ENCODE measurements at regions not wholly inside any gene's neighbourhood (a gene's known extent, or its start where the extent isn't known, plus 50 kb on each side); places are given as distances from the start of the nearest gene placed in this dataset.

DNA sequence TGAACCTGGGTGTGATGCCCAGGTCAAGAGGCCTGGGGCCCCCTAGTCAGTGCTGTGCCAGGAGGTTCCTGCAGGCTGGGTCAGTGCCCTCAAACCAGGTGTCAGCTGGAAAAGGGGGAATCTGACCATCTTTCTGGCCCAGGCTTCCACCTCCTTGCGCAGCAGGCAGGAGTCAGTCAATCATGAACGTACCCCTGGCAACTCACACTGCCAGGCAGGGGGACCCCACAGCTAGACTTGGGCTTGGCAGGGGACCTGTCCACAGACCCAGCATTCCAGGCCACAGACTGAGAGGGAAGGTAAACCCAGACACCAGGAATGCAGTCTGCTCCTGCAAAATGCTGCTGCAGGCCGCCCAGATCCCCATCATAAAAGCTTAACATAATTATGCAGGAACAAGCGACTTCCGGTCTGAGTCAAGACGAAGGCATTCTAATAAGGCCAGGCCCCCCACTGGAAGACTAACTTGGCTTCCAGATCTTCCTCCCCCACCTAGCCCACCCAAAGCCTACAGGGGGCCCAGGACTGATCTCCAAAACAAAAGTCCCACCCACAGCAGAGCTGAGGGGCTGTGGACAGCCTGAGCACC lies 156.3 kb downstream of the BCOR start:
- DNase-seq = no peak

DNA sequence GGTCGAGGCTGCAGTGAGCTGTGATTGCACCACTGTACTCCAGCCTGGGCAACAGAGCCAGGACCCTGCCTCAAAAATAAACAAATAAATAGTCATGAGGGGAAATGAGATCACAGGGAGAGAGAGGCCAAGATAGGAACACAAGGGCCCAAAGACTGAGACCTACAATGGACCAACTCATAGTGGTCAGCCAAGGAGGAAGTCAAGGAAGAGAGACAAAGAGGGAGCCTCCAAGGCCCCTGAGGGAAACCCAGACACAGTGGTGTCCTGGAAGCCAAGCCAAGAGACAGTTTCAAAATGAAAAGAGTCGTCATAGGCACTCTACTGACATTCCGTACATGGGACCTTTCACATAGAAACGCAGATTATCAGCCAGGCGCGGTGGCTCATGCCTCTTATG lies 153.3 kb downstream of the BCOR start:
- no peak for DNase-seq

DNA sequence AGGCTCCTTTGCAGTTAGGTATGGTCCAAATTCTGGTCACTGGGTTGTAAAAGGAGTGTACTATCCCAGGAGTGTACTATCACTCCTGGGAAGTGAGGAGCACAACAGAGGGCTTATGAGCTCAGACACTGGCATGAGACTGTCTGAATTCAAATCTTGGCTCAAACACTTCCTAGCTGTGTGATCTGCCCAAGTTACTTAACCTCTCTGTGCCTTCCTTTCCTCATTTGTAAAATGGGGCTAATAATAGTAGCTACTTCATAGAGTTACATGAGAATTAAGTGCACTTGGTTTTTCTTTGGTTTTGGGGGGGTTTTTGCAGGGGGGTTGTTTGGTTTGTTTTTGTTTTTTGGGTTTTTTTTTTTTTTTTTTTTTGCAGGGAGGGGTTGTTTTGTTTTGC lies 152.0 kb downstream of the BCOR start:
- no peak for DNase-seq

DNA sequence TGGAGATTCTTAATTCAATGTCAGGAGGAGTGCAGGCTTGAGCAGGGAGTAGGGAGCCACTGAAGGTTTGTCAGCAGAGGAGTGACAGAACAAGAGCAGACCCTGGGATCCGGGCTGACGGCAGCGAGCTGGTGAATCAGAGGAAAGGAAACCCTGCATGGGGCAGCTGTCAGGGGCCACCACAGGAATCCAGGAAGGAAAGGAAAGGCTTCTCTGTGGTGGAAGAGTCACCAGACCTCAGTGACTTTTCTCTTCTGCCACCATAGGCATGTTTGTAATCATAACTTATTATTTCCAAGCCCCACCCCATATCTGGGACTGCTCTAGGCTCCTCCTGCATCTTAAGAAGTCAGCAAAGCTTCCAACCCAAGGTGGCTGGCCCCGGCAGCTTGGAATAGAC lies 150.9 kb downstream of the BCOR start:
- no peak for DNase-seq

DNA sequence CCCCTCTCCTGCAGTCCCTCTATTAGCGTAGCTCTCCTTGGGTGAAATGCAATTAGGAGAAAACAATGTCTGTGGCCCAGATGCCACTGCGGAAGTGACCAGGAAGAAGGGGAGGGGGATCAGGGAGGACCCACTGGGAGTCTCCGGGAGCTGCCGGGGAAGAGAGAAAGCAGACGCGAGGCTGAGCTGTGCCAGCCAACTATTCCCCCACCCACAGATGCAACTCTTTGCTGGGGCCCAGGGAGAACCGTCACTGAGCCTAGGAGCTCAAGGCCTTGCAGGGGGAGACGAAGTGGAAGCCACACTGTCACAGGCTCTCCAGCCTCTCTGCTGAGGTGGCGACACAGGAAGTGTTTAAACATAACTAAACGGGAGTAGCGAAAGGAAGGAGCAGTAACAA lies 149.2 kb downstream of the BCOR start:
- DNase-seq = no peak

DNA sequence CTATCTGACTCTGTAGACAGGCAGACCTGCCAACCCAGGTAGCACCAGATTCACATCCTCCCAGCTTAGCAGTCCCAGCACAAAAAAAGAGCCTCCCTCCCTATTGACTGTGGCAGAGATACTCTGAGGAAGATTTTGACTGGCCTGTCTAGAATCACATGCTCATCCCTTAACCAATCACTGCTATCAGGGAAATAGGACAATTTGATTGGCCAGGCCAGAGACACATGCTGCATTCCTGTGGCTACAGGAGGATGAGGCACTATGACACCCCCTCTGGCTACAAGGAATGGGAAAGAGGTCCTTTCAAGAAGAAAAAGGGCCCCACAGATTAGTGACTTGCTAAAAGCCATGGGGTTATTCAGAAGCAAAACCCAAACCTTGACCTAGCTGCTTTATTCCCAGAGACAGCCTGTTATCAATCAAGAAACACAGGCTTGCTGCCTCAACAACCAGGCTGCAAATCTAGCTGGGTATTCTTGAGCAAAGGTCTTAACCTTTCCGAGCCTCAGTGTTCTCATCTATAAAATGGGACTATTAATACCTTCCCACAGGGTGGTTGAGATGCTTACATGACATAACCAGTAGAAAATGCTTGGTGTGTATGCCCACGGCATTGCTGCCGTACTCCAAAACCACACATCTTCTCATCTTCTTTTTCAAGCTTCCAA lies 147.6 kb downstream of the BCOR start:
- no peak for DNase-seq

DNA sequence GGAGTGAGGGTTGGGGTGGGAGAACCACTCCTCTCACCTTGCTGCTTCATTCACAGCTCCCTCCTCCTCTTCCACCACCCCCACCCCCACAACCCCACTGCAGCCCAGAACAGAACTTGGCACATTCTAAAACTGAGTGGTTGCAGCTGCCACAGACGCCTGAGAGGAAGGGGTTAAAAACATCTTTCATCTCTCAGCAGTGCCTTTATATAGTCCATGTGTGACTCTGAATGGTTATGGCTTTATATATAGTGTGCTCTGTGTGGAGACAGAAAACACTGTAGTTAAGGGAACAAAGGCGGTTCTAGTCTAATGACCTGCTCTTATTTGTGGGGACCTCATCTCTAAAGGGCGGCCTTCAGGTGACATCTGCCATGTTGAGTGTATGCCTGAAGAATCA lies 144.8 kb downstream of the BCOR start:
- DNase-seq = no peak

DNA sequence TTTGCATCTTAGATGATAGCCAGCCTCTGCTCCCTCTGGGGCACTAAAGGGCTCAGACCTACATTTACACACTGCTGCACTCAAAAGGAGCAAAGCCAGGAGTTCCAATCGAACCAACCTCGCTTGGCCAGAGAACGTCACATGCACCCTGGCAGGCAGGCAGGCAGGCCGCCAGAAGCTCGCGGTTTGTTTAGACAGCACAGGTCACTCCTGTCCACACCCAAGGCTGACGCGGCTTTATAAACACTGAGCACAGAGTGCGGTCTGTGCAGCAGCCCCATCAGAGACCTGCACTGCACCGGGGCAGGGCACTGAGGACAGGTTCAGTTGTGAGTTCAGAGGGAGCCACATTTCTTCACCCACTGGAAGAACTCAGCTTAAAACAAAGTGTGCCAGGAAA lies 143.9 kb downstream of the BCOR start:
- no peak for DNase-seq

DNA sequence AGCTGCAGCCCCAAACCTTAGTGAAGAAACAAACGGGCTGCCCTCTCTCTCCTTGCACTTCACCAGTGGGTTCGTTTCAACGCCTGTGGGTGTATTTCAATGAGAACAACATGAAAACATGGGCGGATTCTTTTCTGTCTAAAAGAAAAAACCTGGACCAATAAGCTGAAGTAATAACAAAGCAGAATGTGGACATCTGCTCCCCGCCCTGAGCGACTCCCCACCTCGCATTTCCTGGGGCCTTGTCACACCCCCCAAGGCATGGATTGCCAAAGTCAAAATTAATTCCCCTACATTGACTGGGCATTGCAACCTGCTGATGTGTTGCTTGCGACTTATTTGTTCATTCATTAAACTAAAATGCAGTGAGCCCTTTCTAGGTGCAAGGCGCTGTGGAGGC lies 142.9 kb downstream of the BCOR start:
- no peak for DNase-seq

DNA sequence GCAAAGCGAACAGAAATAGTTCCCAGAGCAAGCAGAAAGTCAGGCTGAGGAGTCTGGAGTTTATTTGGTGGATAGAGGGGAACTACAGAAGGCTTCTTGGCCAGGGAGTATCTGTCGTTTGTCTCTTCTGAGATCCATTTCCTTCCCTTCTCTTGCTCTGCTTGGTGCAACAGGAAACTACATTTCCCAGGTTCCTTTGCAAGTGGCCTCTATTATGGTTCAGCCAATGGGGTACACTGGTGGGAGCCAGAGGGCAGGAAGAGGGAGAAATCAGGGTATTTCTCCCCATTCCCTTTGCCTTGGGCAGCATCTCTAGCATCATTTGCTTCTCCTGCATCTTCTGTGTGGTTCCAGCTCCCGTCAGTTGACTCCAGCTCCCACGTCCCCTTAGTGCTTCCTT lies 142.1 kb downstream of the BCOR start:
- DNase-seq = no peak

DNA sequence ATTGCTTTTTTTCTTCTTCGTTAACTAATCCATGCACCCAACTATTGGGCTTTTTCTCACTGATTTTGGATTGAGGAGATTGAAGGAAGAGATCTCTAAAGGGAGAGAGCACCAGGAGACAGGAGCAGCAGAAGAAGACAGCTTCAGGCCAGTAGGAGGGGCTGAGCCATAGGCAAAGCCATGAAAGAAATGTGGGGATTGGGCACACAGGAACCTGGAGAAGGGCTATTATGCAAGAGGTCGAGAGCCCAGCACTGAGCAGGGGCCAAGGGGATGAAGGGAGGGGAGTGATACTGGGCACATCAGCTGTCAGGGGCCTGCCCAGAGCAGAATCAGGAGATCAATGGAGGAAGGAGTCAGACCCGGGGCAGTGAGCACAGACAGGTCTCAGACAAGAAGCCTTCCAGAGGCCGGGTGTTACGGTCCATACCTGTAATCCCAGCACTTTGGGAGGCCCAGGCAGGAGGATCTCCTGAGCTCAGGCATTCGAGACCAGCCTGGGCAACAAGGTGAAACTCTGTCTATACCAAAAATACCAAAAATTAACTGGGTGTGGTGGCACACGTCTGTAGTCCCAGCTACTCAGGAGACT lies 140.9 kb downstream of the BCOR start:
- DNase-seq = no peak

DNA sequence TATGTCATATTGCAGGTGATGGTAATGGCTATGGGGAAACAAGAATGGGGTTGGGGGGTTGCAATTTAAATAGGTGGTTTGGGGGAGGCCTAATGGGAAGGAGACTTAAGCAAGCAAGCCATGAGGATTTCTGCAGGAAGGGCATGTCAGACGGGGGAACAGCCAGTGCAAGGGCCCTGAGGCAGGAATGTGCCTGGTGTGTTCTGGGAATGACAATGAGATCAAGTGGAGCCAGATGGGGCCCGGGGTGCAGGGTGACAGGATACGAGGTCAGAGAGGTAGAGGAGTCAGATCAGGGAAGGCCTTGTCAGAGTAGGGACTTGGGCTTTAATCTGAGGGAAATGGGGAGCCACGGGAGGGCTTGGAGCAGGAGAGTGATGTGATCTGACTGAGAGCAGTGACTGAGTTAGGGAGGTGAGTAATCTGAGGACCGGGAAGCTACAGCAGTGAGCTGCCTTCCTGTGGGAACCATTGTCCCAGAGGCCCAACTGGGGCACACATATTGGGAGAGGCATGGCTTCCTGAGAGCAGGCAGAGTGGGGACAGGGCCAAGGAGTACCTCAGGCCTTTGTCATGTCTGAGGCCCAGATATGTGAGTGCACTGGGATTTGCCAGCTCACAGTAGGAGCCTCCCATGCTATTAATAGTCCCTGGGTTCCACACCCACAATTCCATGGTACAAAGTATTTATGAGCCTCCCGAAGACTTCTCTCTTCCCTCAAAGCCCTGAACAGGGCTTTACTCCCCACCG lies 139.8 kb downstream of the BCOR start:
- no peak for DNase-seq

DNA sequence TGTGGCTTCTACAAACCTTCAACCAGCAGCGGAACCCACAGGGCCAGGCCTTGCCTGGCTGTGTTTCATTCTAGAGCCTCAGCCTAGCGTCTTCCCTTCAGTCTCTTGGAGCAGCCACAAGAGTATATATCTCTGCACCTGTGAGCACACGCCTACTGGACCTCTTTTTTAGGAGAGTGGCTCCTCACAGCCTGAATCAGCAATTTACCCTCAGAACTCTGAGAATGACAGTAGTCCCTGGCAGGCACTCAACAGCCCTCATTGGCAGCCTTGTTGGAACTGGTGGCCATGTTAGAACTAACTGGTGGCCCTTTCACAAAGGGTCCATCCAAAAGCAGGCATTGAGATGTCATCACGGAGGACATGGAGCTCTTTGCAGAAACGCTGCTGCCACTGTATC lies 138.9 kb downstream of the BCOR start:
- DNase-seq = no peak

DNA sequence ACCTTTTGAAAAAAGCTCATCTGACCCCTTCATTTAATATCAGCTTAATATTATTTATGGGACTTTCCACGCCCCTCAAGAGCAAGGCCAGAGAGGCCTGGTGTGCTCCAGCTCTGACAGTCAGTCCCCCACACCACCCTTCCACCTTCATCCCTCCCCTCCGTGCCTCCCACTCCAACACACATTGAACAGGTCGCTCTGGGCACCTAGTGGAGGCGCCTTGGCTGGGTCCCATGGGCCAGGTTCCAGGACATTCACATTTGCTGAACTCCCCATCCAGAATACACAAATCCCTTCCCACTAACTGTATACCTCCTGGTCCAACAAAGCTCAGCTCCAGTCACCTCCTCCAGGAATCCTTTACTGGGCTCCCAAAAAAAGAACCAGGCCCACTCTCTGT lies 137.5 kb downstream of the BCOR start:
- DNase-seq = no peak

DNA sequence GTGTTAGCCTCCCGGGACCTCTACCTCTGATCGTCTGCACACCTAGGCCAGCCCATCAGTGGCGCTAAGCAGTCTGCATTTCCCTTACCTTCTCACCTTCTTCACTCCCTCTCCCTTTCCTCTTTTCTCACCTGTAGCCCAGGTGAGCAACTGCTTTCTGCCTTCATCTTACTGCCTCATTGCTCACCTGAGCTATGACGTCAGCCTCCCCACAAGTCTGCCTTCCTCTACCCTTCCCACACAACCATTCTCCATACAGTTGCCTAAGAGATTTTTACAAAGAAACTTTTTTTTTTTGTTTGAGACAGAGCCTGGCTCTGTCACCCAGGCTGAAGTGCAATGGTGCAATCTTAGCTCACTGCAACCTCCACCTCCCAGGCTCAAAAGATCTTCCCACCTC lies 136.3 kb downstream of the BCOR start:
- no peak for DNase-seq

DNA sequence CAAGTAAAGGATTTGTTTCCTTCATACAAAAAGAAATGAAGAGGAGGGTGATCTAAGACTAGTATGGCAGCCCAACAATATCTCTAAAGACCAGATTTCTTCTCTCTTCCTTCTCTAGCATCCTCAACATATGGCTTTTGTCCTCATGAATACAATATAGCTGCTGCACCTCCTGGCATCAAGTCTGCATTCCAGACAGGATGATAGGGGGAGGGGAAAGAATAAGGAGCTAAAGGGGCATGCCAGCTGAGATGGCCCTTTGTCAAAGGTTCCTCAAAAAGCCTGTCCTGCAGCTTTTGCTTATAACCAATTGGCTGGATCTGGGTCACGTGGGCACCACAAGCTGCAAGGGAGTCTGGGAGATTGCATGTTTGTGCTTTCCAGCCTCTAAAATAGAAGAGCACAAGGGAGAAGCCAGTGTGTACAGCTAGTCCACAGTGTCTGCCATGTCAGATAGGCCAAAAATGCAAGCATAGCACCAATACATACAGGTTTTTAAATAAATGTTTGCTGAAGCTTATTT lies 132.6 kb downstream of the BCOR start:
- no peak for DNase-seq

DNA sequence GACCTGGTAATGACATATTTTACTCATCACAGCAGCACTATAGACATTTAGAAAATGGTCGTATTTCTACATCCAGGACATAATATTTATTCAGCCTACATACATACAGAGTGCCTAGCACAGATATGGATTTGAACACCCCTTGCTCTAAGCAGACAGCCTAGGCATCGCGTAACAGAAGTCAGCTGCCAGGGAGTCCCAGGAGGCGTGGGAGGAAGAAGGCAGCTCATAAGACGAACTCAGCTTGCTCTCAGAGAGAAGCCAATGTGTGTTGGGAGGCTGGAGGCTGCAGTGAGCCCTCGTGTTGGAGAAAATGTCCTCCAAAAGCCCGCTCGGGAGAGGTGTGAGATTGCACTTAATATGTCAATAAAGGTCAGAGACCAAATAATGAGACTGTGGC lies 131.6 kb downstream of the BCOR start:
- DNase-seq = no peak

DNA sequence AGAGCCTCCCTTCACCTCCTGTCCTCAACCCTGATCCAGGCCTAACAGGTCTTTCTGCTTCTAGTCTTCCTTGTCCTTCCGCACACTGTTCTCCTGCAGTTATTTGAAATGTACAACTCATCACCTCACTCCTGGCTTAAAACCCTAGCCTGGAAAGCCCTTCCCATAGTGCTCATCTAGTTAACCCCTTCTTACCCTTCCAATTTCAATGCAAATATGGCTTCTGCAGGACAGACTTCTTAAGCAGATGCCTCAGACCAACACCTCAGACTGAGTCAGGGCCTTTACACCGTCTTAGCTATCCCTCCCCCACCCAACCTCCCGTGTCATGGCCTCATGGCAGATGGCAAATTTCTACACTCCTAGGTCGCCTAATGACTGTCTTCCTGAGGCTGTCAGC lies 130.4 kb downstream of the BCOR start:
- DNase-seq = peak in 1 of 2 experiments; percentile 33

DNA sequence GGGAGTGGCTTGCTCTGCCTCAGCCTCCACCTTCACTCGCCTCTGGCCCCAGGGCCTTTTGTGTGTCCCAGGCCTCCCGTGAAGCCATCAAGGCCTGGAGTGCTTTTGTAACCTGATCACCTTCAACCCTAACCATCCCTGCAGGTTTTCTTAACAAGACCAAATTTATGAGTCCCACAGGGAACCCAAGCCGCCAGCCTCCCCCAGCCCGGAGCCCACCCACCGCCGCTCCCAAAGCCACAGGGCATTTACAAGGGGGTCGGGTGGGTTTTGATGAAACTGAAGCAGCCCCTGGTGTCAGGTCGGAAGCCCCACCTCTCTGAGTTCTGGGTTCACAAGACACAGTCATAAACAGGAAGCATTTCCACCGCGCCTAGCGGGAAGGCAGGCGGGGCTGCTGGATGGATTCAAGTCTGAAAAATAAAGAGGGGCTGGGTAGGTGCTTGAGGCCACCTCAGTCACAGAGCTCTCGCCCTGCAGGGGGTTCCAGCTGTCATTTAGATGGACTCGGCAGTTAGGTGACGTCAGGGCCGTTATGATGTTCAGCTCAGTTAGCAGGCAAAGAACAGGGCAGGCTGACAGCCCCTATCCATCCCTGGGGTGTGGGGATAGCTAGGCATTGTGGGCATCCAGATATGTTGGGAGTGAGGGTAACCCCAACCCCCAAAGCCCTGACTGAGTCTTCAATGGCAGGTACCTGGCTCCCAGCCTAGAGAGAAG lies 128.5 kb downstream of the BCOR start:
- peak; percentile 40 to 44 for DNase-seq

DNA sequence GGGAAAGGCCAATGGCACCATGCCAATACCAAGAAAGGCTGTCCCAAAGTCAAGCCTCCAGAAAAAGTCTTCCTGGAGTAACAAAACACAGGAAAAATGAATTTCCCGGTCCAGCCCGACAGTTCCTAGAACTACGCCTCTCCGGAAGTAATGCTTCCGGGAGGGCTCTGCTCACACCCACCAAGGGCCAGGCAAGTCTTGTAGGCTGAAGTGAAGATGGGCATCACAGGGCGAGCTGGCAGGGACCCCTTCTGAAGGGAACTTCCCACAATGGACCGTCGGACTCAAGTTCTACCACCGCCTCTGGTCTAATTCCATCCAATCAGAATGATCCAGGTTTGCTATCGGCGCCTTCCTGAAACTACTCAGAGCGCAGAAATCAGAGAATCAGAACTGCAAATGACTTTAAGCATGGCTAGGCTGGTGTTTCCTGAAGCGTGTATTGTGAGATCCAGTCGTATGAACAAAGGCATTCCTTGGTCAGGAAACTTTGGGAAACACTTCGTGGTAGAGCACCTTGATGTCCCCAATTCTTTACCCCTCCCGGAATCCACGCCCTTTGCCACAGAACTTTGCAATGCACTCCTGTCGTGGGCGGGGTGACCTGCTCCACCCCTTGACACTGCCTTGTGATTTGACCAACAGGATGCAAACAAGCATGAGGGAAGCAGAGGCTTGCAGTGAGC lies 127.8 kb downstream of the BCOR start:
- DNase-seq = no peak

DNA sequence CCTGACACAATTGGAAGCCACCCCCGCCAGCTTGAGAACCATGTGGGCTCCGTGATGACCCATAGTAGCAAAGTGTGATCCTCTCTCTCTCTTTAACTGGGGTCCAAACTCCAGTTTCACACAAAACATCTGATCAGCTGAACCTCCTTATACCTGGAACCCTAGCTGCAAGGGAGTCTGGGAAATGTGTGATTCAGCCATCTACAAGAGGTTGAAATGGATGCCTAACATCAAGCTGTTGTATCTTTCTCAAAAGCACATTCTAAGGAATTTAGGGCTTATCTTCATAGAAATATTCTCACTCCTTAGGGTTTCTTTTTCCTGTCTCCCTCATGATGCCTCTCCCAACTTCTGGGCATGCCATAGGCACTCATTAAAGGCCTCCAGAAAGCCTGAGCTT lies 126.0 kb downstream of the BCOR start:
- DNase-seq = no peak

DNA sequence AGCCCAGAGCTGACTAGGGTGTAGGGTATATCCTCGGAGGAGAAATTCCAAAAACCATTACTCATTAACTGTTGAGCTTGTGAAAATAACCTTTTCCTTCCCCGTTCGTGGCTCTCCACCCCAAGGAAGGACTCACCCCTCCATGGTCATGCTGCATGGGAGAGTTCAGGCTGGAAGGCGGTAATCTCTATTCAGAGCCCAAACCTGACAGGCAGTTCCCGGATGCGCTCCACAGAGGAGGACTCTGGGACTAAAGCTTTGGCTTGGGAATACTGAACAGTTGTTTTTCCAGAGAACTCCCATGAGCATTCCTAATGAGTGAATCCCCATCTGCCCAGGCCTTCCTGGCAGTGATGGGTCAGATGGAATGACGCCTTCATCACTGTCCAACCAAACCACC lies 125.4 kb downstream of the BCOR start:
- DNase-seq = no peak

DNA sequence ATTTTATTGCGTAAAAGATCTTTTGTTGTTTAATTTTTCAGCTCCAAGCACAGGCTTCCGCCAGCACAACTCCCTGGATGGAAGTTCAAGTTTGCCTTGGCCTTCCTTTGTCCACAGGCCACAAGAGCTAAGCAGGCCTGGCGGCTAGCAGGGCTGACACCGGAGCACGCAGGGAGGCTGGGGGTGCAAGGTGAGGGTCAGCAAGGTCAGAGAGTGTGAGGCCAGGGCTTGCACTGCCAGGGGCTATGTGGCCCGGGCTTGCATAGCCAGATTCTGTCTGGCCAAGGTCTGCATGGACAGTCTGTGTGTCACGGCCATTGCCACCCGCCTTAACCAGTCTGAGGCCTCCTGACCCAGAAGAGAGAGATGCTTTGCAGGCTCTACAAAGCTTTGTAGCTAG lies 123.9 kb downstream of the BCOR start:
- no peak for DNase-seq

Measured in activated T-cell treated with anti-CD3 and anti-CD28 coated beads, Interleukin-2, amount 50 U/mL, for 48 hours (primary cell).